H9 (cell line): ENCODE measurements at regions not wholly inside any gene's neighbourhood (a gene's known extent, or its start where the extent isn't known, plus 50 kb on each side); places are given as distances from the start of the nearest gene placed in this dataset.

Experiments used
- DNase-seq: peaks from one replicate; pipeline ENCODE4 v3.0.0-alpha.2; 2017
- H2AFZ ChIP-seq: one replicate; pipeline ENCODE4 v1.6.1; 2013; ENCODE audit warnings: mild to moderate bottlenecking, low read length, control low read depth, moderate library complexity
- H2AK5ac ChIP-seq: 2 replicates; pipeline ENCODE4 v1.6.1; 2013; ENCODE audit warnings: low read length, control low read depth, mixed read lengths; ENCODE audit not compliant: insufficient read length
- H2BK120ac ChIP-seq: one replicate; pipeline ENCODE4 v1.6.1; 2013; ENCODE audit warnings: low read depth, mild to moderate bottlenecking, low read length, control low read depth, inconsistent platforms; ENCODE audit not compliant: poor library complexity, severe bottlenecking
- H2BK12ac ChIP-seq: 2 replicates; pipeline ENCODE4 v1.6.1; 2013; ENCODE audit warnings: low read length, control low read depth, mixed read lengths, low read depth; ENCODE audit not compliant: insufficient read length
- H2BK15ac ChIP-seq: 2 replicates; pipeline ENCODE4 v1.6.1; 2013; ENCODE audit warnings: low read depth, low read length, control low read depth
- H2BK20ac ChIP-seq: one replicate; pipeline ENCODE4 v1.6.1; 2013; ENCODE audit warnings: low read depth, mild to moderate bottlenecking, low read length, control low read depth, inconsistent platforms; ENCODE audit not compliant: poor library complexity, severe bottlenecking
- H2BK5ac ChIP-seq: 2 replicates; pipeline ENCODE4 v1.6.1; 2013; ENCODE audit warnings: low read length, control low read depth, mixed read lengths; ENCODE audit not compliant: insufficient read length
- H3K14ac ChIP-seq: 2 replicates; pipeline ENCODE4 v1.6.1; 2013; ENCODE audit warnings: low read length, control low read depth; ENCODE audit not compliant: insufficient read depth
- H3K18ac ChIP-seq: 2 replicates; pipeline ENCODE4 v1.6.1; 2013; ENCODE audit warnings: low read depth, mild to moderate bottlenecking, mixed read lengths, low read length, control low read depth; ENCODE audit not compliant: insufficient read length
- H3K23ac ChIP-seq: 2 replicates; pipeline ENCODE4 v1.6.1; 2013; ENCODE audit warnings: low read length, control low read depth, mixed read lengths, low read depth; ENCODE audit not compliant: insufficient read length
- H3K23me2 ChIP-seq: 2 replicates; pipeline ENCODE4 v1.6.1; 2013; ENCODE audit warnings: low read depth, mild to moderate bottlenecking, mixed read lengths, low read length, control low read depth; ENCODE audit not compliant: insufficient read length, poor library complexity, severe bottlenecking
- H3K27ac ChIP-seq: 2 replicates; pipeline ENCODE4 v1.5.1; 2013; ENCODE audit warnings: low read length, control low read depth, mixed read lengths, low read depth; ENCODE audit not compliant: insufficient read length
- H3K27me3 ChIP-seq: 2 replicates; pipeline ENCODE4 v1.6.1; 2013; ENCODE audit warnings: low read length, control low read depth, inconsistent platforms; ENCODE audit not compliant: insufficient read depth
- H3K4ac ChIP-seq: 2 replicates; pipeline ENCODE4 v1.6.1; 2013; ENCODE audit warnings: low read depth, mild to moderate bottlenecking, control low read depth, inconsistent platforms, low read length, moderate library complexity
- H3K4me1 ChIP-seq: 2 replicates; pipeline ENCODE4 v1.6.1; 2013; ENCODE audit warnings: low read length, control low read depth, inconsistent platforms; ENCODE audit not compliant: insufficient read depth
- H3K4me2 ChIP-seq: 2 replicates; pipeline ENCODE4 v1.6.1; 2013; ENCODE audit warnings: low read length, control low read depth, mixed read lengths; ENCODE audit not compliant: insufficient read length, insufficient read depth
- H3K56ac ChIP-seq: 2 replicates; pipeline ENCODE4 v1.6.1; 2013; ENCODE audit warnings: low read depth, mild to moderate bottlenecking, mixed read lengths, low read length, control low read depth; ENCODE audit not compliant: insufficient read length
- H3K79me1 ChIP-seq: 2 replicates; pipeline ENCODE4 v1.6.1; 2013; ENCODE audit warnings: low read depth, mild to moderate bottlenecking, moderate library complexity, low read length, control low read depth, inconsistent platforms; ENCODE audit not compliant: insufficient read depth, poor library complexity, severe bottlenecking
- H3K79me2 ChIP-seq: 2 replicates; pipeline ENCODE4 v1.6.1; 2013; ENCODE audit warnings: low read length, control low read depth, inconsistent platforms; ENCODE audit not compliant: insufficient read depth
- H3K9ac ChIP-seq: 2 replicates; pipeline ENCODE4 v1.6.1; 2013; ENCODE audit warnings: low read length, control low read depth, mixed read lengths; ENCODE audit not compliant: insufficient read length; ENCODE audit errors: extremely low read depth
- H3K9me3 ChIP-seq: one replicate; pipeline ENCODE4 v1.6.1; 2013; ENCODE audit warnings: low read depth, low read length, inconsistent platforms; ENCODE audit not compliant: control insufficient read depth
- H3T11ph ChIP-seq: one replicate; pipeline ENCODE4 v1.6.1; 2013; ENCODE audit warnings: mild to moderate bottlenecking, low read length, control low read depth, inconsistent platforms
- H4K20me1 ChIP-seq: one replicate; pipeline ENCODE4 v1.6.1; 2013; ENCODE audit not compliant: control insufficient read depth, insufficient read length, insufficient read depth
- H4K5ac ChIP-seq: 2 replicates; pipeline ENCODE4 v1.6.1; 2013; ENCODE audit warnings: low read depth, mild to moderate bottlenecking, mixed read lengths, low read length, control low read depth; ENCODE audit not compliant: insufficient read length
- H4K8ac ChIP-seq: replicated peaks from 2 replicates; pipeline ENCODE4 v1.6.1; 2013; ENCODE audit warnings: low read length, control low read depth, mixed read lengths, low read depth; ENCODE audit not compliant: insufficient read length
- H4K91ac ChIP-seq: 2 replicates; pipeline ENCODE4 v1.6.1; 2013; ENCODE audit warnings: low read depth, mild to moderate bottlenecking, moderate library complexity, mixed read lengths, low read length, control low read depth; ENCODE audit not compliant: insufficient read length
- H3K27ac Mint-ChIP-seq, 3 experiments: 2 replicates in 2 of 3; 3 replicates in 1 of 3; pipeline ENCODE4 v1.8.0; 2020 to 2021; ENCODE audit warnings: mixed read lengths in 3 of 3, mild to moderate bottlenecking in 1 of 3, moderate library complexity in 1 of 3
- H3K27me3 Mint-ChIP-seq: 2 replicates; pipeline ENCODE4 v1.8.0; 2021; ENCODE audit warnings: low read depth, mild to moderate bottlenecking, moderate library complexity, mixed read lengths
- H3K36me3 Mint-ChIP-seq, 3 experiments: 2 replicates in 2 of 3; 3 replicates in 1 of 3; pipeline ENCODE4 v1.8.0; 2020 to 2021; ENCODE audit warnings: low read depth in 3 of 3, mixed read lengths in 3 of 3; ENCODE audit not compliant: insufficient read depth in 1 of 3
- H3K4me1 Mint-ChIP-seq, 2 experiments: 2 replicates each; pipeline ENCODE4 v1.8.0; 2020; ENCODE audit warnings: mixed read lengths in 2 of 2
- H3K4me3 Mint-ChIP-seq, 2 experiments: 2 replicates in 1 of 2; 3 replicates in 1 of 2; pipeline ENCODE4 v1.8.0; 2020 to 2021; ENCODE audit warnings: mild to moderate bottlenecking in 2 of 2, mixed read lengths in 2 of 2, moderate library complexity in 1 of 2
- H3K9me3 Mint-ChIP-seq, 2 experiments: 2 replicates in 1 of 2; 3 replicates in 1 of 2; pipeline ENCODE4 v1.8.0; 2020; ENCODE audit warnings: mild to moderate bottlenecking in 2 of 2, mixed read lengths in 2 of 2, moderate library complexity in 1 of 2
- CTCF ChIP-seq: fragments of 200-600 bp; sonication (generic); conservative IDR thresholded peaks from 3 replicates; pipeline ENCODE4 v1.8.0; 2021; ENCODE audit warnings: antibody characterized with exemption, mild to moderate bottlenecking
- WGBS: extraction: QIAGEN DNeasy Blood & Tissue Kit; methylation state at CpG from one replicate; pipeline ENCODE4 v1.1.7; 2013; ENCODE audit warnings: missing lambda C conversion rate, low lambda C conversion rate, mixed read lengths; ENCODE audit not compliant: insufficient read length; ENCODE audit errors: extremely low coverage; 5-methylcytosine and 5-hydroxymethylcytosine counted together

DNA sequence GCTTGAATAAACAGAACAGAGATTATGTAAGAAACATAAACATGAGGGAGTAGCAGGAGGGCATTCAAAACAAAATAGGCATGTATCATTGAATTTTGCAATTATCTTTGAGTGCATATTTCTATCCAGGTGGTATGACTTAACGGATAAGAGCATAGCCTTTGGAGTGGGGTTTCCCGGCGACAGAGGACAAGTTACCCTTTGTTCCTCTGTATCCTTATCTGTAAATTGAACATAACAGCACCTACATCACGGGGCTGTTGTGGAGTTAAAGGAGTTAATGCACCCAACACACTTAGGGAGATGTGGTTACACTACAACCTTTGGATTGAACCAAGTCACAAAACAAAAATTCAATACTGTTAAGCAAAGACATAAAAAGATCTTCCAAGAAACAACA lies 314.6 kb upstream of the KIF2A start:
- WGBS: no CpG with 5 or more reads among the region's 4 CpGs
- Mint-ChIP-seq H3K36me3 (no peaks in the 10 kb centered on the region), H3K27ac (no peak overlapping the region)

More for the DNA sequence above, 314.6 kb upstream of the KIF2A start:
- Mint-ChIP-seq H3K4me3 (no peak overlapping the region), H3K4me1 (peaks cover 9 to 10% of the 10 kb centered on the region in 2 experiments), H3K27me3 (no peaks in the 10 kb centered on the region), H3K9me3 (peaks cover 0 to 6% of the 10 kb centered on the region in 2 experiments; a peak in 3 of 5 replicates)
- no peaks in the 10 kb centered on the region for H3K4me1 ChIP-seq
- H4K20me1 ChIP-seq: no peaks in the 10 kb centered on the region
- H3K9ac ChIP-seq: no peak overlapping the region
- no peak overlapping the region for H3K27ac ChIP-seq
- no peak overlapping the region for H3K4ac ChIP-seq
- no peak overlapping the region for H3K14ac ChIP-seq
- H2BK120ac ChIP-seq: no peak overlapping the region
- TF ChIP-seq CTCF: no peak
- no peaks in the 10 kb centered on the region for H3K9me3 ChIP-seq
- H4K91ac ChIP-seq: no peak overlapping the region
- H2AK5ac ChIP-seq: no peak overlapping the region
- no peak overlapping the region for H3K18ac ChIP-seq
- H2BK5ac ChIP-seq: no peak overlapping the region
- no peaks in the 10 kb centered on the region for H3K79me2 ChIP-seq
- H3K56ac ChIP-seq: no peak overlapping the region
- H4K8ac ChIP-seq: no peak overlapping the region
- H4K5ac ChIP-seq: no peak overlapping the region
- DNase-seq: no peak
- no peak overlapping the region for H3K23ac ChIP-seq
- H3K79me1 ChIP-seq: no peaks in the 10 kb centered on the region
- no peaks in the 10 kb centered on the region for H3K27me3 ChIP-seq
- H3K4me2 ChIP-seq: no peak overlapping the region
- no peak overlapping the region for H2BK15ac ChIP-seq
- H3K23me2 ChIP-seq: no peaks in the 10 kb centered on the region
- no peak overlapping the region for H3T11ph ChIP-seq
- H2BK20ac ChIP-seq: no peak overlapping the region
- no peak overlapping the region for H2BK12ac ChIP-seq
- H2AFZ ChIP-seq: no peak overlapping the region
